Adrenal gland (tissue), 5 donors: ENCODE measurements at regions not wholly inside any gene's neighbourhood (a gene's known extent, or its start where the extent isn't known, plus 50 kb on each side); places are given as distances from the start of the nearest gene placed in this dataset.

Experiments used
- CTCF ChIP-seq, 6 experiments: fragments of 450-650 bp in 4 of 6; fragments of 200-600 bp in 2 of 6; sonication (generic) in 1 of 6; IDR thresholded peaks; 1 replicate in 5 of 6; 2 replicates in 1 of 6; pipeline versions ENCODE4 v1.5.1 to v1.8.0; 2016 to 2021; ENCODE audit warnings: antibody characterized with exemption in 6 of 6, mild to moderate bottlenecking in 2 of 6, moderate library complexity in 1 of 6
- POLR2A ChIP-seq, 2 donors: fragments of 450-650 bp; IDR thresholded peaks; one replicate each; pipeline ENCODE4 v1.6.1; 2017; ENCODE audit warnings: antibody characterized with exemption in 2 of 2, mild to moderate bottlenecking in 2 of 2, moderate library complexity in 1 of 2
- donor health status: DM: no; HTN: no; CAD: no.

GRCh38 chrX:13123857-13124345 is 79.5 kb upstream of the FAM9C start:
- TF ChIP-seq CTCF (IDR thresholded peaks at IDR 0.05) = no peak
- no peak for TF ChIP-seq POLR2A (IDR thresholded peaks at IDR 0.05)
